ENCODE measurements at regions not wholly inside any gene's neighbourhood (a gene's known extent, or its start where the extent isn't known, plus 50 kb on each side); places are given as distances from the start of the nearest gene placed in this dataset.

DNA sequence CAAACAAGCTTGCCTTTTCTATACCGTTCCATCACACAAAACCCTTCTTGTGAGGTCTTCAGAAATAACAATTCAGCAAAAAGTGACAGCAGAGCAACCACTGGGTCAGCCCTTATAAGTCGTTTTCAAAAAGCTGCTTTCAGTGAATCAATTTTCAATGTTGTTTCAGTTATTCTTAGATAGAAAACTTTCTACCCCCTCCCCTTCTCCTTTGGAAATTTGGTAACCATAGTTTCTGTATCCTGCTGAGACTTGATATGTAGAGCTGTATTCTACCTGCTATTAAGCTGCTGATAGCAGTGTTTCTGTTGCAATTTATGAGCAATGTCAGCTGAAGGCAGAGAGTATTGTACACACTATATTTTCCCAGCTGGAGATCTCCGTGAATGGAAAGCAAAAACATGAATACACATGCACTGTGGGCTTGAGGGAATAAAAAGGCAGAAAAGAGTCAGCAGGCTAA is 75.7 kb downstream of the ZNF608 start:
- TF ChIP-seq, protein P1, sequence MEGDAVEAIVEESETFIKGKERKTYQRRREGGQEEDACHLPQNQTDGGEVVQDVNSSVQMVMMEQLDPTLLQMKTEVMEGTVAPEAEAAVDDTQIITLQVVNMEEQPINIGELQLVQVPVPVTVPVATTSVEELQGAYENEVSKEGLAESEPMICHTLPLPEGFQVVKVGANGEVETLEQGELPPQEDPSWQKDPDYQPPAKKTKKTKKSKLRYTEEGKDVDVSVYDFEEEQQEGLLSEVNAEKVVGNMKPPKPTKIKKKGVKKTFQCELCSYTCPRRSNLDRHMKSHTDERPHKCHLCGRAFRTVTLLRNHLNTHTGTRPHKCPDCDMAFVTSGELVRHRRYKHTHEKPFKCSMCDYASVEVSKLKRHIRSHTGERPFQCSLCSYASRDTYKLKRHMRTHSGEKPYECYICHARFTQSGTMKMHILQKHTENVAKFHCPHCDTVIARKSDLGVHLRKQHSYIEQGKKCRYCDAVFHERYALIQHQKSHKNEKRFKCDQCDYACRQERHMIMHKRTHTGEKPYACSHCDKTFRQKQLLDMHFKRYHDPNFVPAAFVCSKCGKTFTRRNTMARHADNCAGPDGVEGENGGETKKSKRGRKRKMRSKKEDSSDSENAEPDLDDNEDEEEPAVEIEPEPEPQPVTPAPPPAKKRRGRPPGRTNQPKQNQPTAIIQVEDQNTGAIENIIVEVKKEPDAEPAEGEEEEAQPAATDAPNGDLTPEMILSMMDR (IDR thresholded peaks at IDR 0.05; ENCODE audit: low read depth, low read length), result no peak

DNA sequence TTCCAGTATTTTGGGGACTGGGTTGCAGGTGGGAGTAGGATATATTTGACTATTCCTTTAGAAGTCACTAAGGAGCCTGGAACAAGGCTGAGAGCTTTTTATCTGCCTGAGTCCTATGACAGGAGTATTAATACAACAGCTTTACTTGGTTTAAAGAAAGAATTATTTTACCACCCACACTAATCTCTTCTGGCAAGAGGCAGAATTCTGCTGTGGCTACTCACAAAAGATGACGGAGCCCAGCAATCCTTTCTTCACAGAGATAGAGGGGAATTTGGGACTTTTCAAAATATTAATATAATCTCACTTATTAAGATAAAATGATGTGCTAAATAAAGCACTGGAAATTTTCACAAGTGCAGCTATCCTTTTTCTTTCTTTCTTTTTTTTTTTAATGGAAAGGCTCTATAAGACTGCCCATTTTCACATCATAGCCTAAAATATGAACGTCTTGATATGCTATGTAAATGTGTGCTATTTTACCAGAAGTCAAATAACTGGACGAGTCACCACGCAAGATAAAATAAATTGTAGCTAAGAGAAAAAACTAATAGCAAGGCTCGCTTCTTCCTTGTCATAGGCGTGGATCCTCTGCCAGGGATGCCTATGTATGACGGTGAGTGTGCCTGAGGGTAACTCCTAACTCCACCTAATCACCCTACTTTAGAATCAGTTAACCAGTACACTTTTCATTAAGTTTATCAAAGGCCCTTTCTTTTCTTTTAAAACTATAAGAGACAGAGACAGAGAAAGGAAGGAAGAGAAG is 76.3 kb downstream of the ZNF608 start:
- H3K4me3 ChIP-seq (ENCODE audit: low read depth, low read length), result no peak overlapping the region
- TF ChIP-seq, protein P1 (IDR thresholded peaks at IDR 0.05; ENCODE audit: low read depth, low read length), result no peak

More for the DNA sequence above, 75.7 kb downstream of the ZNF608 start:
- H3K4me3 ChIP-seq (ENCODE audit: low read depth, low read length), result no peak overlapping the region

- no peak overlapping the region for H3K4me3 ChIP-seq (ENCODE audit: low read depth, low read length)
- TF ChIP-seq, protein P1 (IDR thresholded peaks at IDR 0.05; ENCODE audit: low read depth, low read length), result no peak
Observed at GRCh38 chr5:124669300-124669648, 77.2 kb downstream of the ZNF608 start.

DNA sequence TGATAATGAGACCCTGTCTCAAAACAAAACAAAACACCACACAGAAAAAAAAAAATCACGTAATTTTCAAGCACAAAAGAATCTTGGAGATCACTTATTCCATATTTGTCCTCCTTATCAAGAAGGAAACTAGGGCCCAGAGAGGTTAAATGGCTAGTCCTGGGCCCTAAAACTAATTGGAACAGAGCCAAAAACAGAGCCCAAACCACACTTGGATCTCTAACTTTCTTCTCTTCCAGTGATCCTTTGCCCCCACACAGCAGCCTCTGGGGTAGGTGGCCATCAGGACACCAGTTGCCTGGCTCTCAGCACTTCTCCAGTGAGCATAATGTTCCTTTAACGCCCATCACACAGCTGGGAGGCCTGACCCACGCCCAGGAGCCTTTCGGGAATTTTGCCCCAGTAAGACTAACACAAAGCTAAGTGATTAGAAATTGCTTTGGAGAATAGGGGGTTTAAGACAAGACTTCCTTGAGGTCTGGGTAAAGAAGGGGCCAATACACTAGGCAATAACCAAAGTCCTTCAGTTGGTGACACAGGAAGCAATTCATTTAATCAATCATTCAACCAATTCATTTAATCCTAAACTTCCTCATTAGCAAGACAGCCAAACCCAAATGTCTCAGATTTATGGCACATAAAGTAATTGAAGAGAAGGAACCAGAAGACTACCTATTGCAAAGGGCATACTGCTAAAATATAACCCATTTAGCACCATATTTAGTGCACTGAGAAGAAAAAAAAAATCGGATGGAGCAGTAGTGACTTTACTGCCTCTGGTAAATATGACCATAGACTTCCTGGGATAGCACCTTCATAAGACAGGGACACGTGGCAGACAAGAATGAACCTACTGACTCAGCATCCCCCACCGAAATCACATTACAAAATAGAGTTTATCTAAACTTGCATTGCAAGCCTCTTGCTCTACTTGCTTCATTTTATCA is 77.8 kb downstream of the ZNF608 start:
- no peak overlapping the region for H3K4me3 ChIP-seq (ENCODE audit: low read depth, low read length)
- TF ChIP-seq, protein P1 (IDR thresholded peaks at IDR 0.05; ENCODE audit: low read depth, low read length), result no peak

- H3K4me3 ChIP-seq (ENCODE audit: low read depth, low read length), result no peak overlapping the region
- TF ChIP-seq, protein P1 (IDR thresholded peaks at IDR 0.05; ENCODE audit: low read depth, low read length), result no peak
Observed at GRCh38 chr5:124665625-124666024, 80.8 kb downstream of the ZNF608 start.

- TF ChIP-seq, protein P1 (IDR thresholded peaks at IDR 0.05; ENCODE audit: low read depth, low read length), result no peak
- H3K4me3 ChIP-seq (ENCODE audit: low read depth, low read length), result no peak overlapping the region
Observed at GRCh38 chr5:124665035-124665434, 81.4 kb downstream of the ZNF608 start.

DNA sequence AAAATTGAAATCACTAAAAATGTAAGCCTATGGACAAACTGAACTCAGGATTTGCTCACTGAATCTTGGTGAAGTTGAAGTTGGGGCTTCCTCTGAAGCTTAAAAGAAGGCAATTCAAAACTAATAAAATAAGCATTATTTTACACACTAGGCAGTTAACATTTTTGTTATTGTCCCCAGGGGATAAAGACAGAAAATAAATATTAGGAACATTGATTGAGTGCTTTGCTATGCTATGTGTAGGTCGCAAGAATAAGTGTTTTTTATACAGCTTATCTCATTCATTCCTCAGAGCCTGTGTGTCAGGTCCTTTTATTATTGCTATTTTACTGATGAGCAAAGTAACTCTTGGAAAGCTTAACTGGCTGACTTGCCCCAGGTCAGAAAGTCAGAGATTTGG is 82.2 kb downstream of the ZNF608 start:
- TF ChIP-seq, protein P1 (IDR thresholded peaks at IDR 0.05; ENCODE audit: low read depth, low read length), result no peak
- no peak overlapping the region for H3K4me3 ChIP-seq (ENCODE audit: low read depth, low read length)

Measured in WI38 (cell line).